ENCODE measurements at regions not wholly inside any gene's neighbourhood (a gene's known extent, or its start where the extent isn't known, plus 50 kb on each side); places are given as distances from the start of the nearest gene placed in this dataset.
"Not testable (repeated sequence)": the region's sequence is repeated elsewhere in the genome, so short reads cannot be mapped to it uniquely, and the experiment has no call there.

DNA sequence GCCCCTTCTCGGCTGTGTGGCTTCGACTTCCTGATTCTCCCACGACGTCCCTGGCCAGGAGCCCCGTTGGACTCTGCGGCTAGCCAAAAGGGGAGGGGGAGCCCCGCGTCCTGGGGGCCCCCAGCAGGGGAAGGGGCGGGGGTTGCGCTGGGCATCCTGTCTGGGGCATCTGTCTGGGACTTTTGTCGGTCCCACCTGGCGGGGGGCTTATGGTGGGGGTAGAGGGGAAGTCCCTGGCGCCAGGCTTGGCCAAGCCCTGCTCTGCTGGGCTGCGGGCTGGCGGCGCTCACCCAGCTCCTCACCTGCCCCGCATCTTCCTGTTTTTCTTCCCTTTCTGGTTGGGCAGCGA lies 142.7 kb upstream of the EEF2KMT start:
- H3K36me3 ChIP-seq (ENCODE audit: control insufficient read depth in 3 of 3, insufficient read depth in 2 of 3, low read depth in 1 of 3, low read length in 3 of 3); H3K4me3 ChIP-seq (ENCODE audit: low read depth in 1 of 3, low read length in 3 of 3); DNase-seq; FAIRE-seq; H3K27me3 ChIP-seq (ENCODE audit: control insufficient read depth in 3 of 3, insufficient read depth in 3 of 3, low read length in 3 of 3); H3K27ac ChIP-seq (ENCODE audit: low read depth in 1 of 3, low read length in 2 of 3); H3K9me3 ChIP-seq (ENCODE audit: control insufficient read depth in 2 of 2, insufficient read depth in 1 of 2, low read depth in 1 of 2, low read length in 1 of 2); H3K4me1 ChIP-seq (ENCODE audit: control insufficient read depth in 3 of 3, insufficient read depth in 2 of 3, low read depth in 1 of 3, low read length in 2 of 3): not testable (repeated sequence)
- 1 to 10% (median 4%) methylated on average over 4 to 15 of the region's 18 CpGs for WGBS, 3 donors

- DNase-seq, result peak; percentile 11 to 52
- H3K4me1 ChIP-seq (ENCODE audit: control insufficient read depth in 3 of 3, insufficient read depth in 2 of 3, low read depth in 1 of 3, low read length in 2 of 3); H3K9me3 ChIP-seq (ENCODE audit: control insufficient read depth in 2 of 2, insufficient read depth in 1 of 2, low read depth in 1 of 2, low read length in 1 of 2); H3K27ac ChIP-seq (ENCODE audit: low read depth in 1 of 3, low read length in 2 of 3); FAIRE-seq; H3K27me3 ChIP-seq (ENCODE audit: control insufficient read depth in 3 of 3, insufficient read depth in 3 of 3, low read length in 3 of 3); H3K36me3 ChIP-seq (ENCODE audit: control insufficient read depth in 3 of 3, insufficient read depth in 2 of 3, low read depth in 1 of 3, low read length in 3 of 3): not testable (repeated sequence)
- 1 to 5% (median 2%) methylated on average over 10 to 86 of the region's 89 CpGs for WGBS, 3 donors
- peak overlapping the region in 1 of 3 donors; percentile 11 for H3K4me3 ChIP-seq (ENCODE audit: low read depth in 1 of 3, low read length in 3 of 3)
These were observed 142.1 kb upstream of the EEF2KMT start for GRCh38 chr16:5239472-5240277.

- no peak overlapping the region for H3K4me3 ChIP-seq (ENCODE audit: low read depth in 1 of 3, low read length in 3 of 3)
- H3K9me3 ChIP-seq (ENCODE audit: control insufficient read depth in 2 of 2, insufficient read depth in 1 of 2, low read depth in 1 of 2, low read length in 1 of 2), result no peaks in the 10 kb centered on the region
- 81 to 87% (median 85%) methylated on average over 8 of the region's 8 CpGs for WGBS, 3 donors
- H3K27ac ChIP-seq (ENCODE audit: low read depth in 1 of 3, low read length in 2 of 3), result no peak overlapping the region
- DNase-seq (no peak), FAIRE-seq (no peak)
- H3K27me3 ChIP-seq (ENCODE audit: control insufficient read depth in 3 of 3, insufficient read depth in 3 of 3, low read length in 3 of 3), result peaks cover 0 to 7% (median 2%) of the 10 kb centered on the region in 3 donors
- no peaks in the 10 kb centered on the region for H3K4me1 ChIP-seq (ENCODE audit: control insufficient read depth in 3 of 3, insufficient read depth in 2 of 3, low read depth in 1 of 3, low read length in 2 of 3)
- H3K36me3 ChIP-seq (ENCODE audit: control insufficient read depth in 3 of 3, insufficient read depth in 2 of 3, low read depth in 1 of 3, low read length in 3 of 3), result no peaks in the 10 kb centered on the region
These were observed 137.5 kb upstream of the EEF2KMT start for GRCh38 chr16:5235119-5235518.

DNA sequence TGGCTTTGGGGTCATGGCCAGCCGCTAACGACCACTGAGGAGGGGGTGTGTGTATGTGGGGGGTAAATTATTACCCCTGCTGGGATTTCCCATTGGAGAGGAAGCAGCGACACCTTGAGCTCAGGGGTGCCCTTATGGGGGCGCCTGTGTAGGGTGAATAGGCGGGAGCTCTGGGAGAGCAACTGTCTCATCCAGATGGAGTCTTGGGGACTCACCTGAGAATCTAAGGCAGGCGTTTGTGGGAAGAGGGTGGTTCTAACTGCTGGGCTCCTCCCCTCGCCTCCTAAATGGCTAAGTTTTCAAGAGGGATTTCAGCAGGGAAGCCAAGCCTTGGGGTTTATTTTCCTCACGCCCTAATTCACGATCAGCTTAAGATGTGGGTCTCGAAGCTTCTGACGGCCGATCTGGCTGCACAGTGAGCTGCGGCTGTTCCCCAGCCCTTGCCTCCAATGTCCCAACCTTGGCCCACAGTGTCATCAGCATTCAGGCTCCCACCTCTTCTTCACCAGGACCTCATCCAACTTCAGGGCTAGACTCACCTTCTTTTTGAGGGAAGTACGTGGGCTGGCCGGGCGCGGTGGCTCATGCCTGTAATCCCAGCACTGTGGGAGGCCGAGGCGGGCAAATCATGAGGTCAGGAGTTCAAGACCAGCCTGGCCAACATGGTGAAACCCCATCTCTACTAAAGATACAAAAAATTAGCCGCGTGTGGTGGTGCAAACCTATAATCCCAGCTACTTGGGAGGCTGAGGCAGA lies 136.9 kb upstream of the EEF2KMT start:
- FAIRE-seq (no peak), DNase-seq (no peak)
- Histone ChIP-seq H3K27me3 (ENCODE audit: control insufficient read depth in 3 of 3, insufficient read depth in 3 of 3, low read length in 3 of 3) (peaks cover 0 to 7% (median 2%) of the 10 kb centered on the region in 3 donors), H3K4me1 (ENCODE audit: control insufficient read depth in 3 of 3, insufficient read depth in 2 of 3, low read depth in 1 of 3, low read length in 2 of 3) (no peaks in the 10 kb centered on the region), H3K4me3 (ENCODE audit: low read depth in 1 of 3, low read length in 3 of 3) (no peak overlapping the region), H3K36me3 (ENCODE audit: control insufficient read depth in 3 of 3, insufficient read depth in 2 of 3, low read depth in 1 of 3, low read length in 3 of 3) (no peaks in the 10 kb centered on the region), H3K27ac (ENCODE audit: low read depth in 1 of 3, low read length in 2 of 3) (no peak overlapping the region), H3K9me3 (ENCODE audit: control insufficient read depth in 2 of 2, insufficient read depth in 1 of 2, low read depth in 1 of 2, low read length in 1 of 2) (no peaks in the 10 kb centered on the region)
- 76 to 80% (median 78%) methylated on average over 21 of the region's 21 CpGs for WGBS, 3 donors

- no peaks in the 10 kb centered on the region for H3K36me3 ChIP-seq (ENCODE audit: control insufficient read depth in 3 of 3, insufficient read depth in 2 of 3, low read depth in 1 of 3, low read length in 3 of 3)
- no peak overlapping the region for H3K4me3 ChIP-seq (ENCODE audit: low read depth in 1 of 3, low read length in 3 of 3)
- WGBS, 3 donors, result 67 to 77% (median 75%) methylated on average over 5 of the region's 5 CpGs
- no peaks in the 10 kb centered on the region for H3K4me1 ChIP-seq (ENCODE audit: control insufficient read depth in 3 of 3, insufficient read depth in 2 of 3, low read depth in 1 of 3, low read length in 2 of 3)
- H3K27me3 ChIP-seq (ENCODE audit: control insufficient read depth in 3 of 3, insufficient read depth in 3 of 3, low read length in 3 of 3), result peaks cover 0 to 4% (median 0%) of the 10 kb centered on the region in 3 donors
- FAIRE-seq (no peak), DNase-seq (no peak)
- no peaks in the 10 kb centered on the region for H3K9me3 ChIP-seq (ENCODE audit: control insufficient read depth in 2 of 2, insufficient read depth in 1 of 2, low read depth in 1 of 2, low read length in 1 of 2)
- H3K27ac ChIP-seq (ENCODE audit: low read depth in 1 of 3, low read length in 2 of 3), result no peak overlapping the region
These were observed 133.7 kb upstream of the EEF2KMT start for GRCh38 chr16:5231246-5231759.

DNA sequence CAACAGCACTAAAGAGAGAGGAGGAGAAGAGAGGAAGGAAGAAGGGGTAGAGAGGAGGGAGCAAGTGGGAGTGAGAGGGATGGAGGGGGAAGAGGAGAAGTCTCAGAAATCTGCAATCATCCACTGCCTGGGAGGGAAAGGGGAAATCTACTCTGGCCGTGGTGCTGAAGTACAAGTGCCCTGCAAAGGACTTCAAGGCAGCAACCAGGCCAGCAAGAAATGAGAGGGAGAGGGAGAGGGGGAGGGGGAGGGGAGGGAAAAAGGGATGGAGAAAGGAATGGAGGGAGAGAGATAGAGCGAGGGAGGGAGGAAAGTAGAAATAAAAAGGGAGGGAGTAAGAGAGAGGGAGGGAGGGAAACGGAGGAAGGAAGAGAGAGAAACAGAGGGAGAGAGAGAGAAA lies 130.8 kb upstream of the EEF2KMT start:
- Histone ChIP-seq H3K4me1 (ENCODE audit: control insufficient read depth in 3 of 3, insufficient read depth in 2 of 3, low read depth in 1 of 3, low read length in 2 of 3) (no peaks in the 10 kb centered on the region), H3K9me3 (ENCODE audit: control insufficient read depth in 2 of 2, insufficient read depth in 1 of 2, low read depth in 1 of 2, low read length in 1 of 2) (no peaks in the 10 kb centered on the region), H3K27me3 (ENCODE audit: control insufficient read depth in 3 of 3, insufficient read depth in 3 of 3, low read length in 3 of 3) (no peaks in the 10 kb centered on the region), H3K4me3 (ENCODE audit: low read depth in 1 of 3, low read length in 3 of 3) (no peak overlapping the region), H3K36me3 (ENCODE audit: control insufficient read depth in 3 of 3, insufficient read depth in 2 of 3, low read depth in 1 of 3, low read length in 3 of 3) (no peaks in the 10 kb centered on the region), H3K27ac (ENCODE audit: low read depth in 1 of 3, low read length in 2 of 3) (no peak overlapping the region)
- 14 to 24% (median 17%) methylated on average over 3 of the region's 3 CpGs for WGBS, 3 donors
- FAIRE-seq, result no peak
- DNase-seq, result no peak

- Histone ChIP-seq H3K27me3 (ENCODE audit: control insufficient read depth in 3 of 3, insufficient read depth in 3 of 3, low read length in 3 of 3) (no peaks in the 10 kb centered on the region), H3K4me3 (ENCODE audit: low read depth in 1 of 3, low read length in 3 of 3) (no peak overlapping the region), H3K9me3 (ENCODE audit: control insufficient read depth in 2 of 2, insufficient read depth in 1 of 2, low read depth in 1 of 2, low read length in 1 of 2) (no peaks in the 10 kb centered on the region), H3K36me3 (ENCODE audit: control insufficient read depth in 3 of 3, insufficient read depth in 2 of 3, low read depth in 1 of 3, low read length in 3 of 3) (no peaks in the 10 kb centered on the region), H3K27ac (ENCODE audit: low read depth in 1 of 3, low read length in 2 of 3) (no peak overlapping the region), H3K4me1 (ENCODE audit: control insufficient read depth in 3 of 3, insufficient read depth in 2 of 3, low read depth in 1 of 3, low read length in 2 of 3) (no peaks in the 10 kb centered on the region)
- 50 to 65% (median 64%) methylated on average over 10 of the region's 10 CpGs for WGBS, 3 donors
- FAIRE-seq (no peak), DNase-seq (no peak)
These were observed 128.5 kb upstream of the EEF2KMT start for GRCh38 chr16:5225931-5226655.

DNA sequence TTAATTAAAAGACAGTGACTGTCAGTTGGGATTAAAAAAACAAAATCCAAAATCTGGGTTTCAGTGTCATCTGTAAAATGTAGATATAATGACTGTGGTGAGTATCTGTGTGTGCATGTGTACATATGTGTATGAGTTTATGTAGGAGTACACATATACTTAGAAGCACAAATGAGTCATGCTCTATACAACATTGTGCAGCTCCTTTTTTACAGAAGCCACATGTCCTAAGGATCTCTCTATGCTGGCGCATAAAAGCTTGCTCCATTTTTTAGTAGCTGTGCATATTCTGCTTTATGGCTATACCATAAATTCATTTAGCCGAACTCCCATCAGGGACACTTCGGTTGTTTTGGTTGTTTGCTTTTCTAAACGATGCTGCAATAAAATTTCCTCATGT lies 125.2 kb upstream of the EEF2KMT start:
- WGBS, 3 donors, result 23 to 66% (median 40%) methylated on average over 4 of the region's 4 CpGs
- Histone ChIP-seq H3K9me3 (ENCODE audit: control insufficient read depth in 2 of 2, insufficient read depth in 1 of 2, low read depth in 1 of 2, low read length in 1 of 2) (no peaks in the 10 kb centered on the region), H3K4me3 (ENCODE audit: low read depth in 1 of 3, low read length in 3 of 3) (no peak overlapping the region), H3K36me3 (ENCODE audit: control insufficient read depth in 3 of 3, insufficient read depth in 2 of 3, low read depth in 1 of 3, low read length in 3 of 3) (no peaks in the 10 kb centered on the region), H3K4me1 (ENCODE audit: control insufficient read depth in 3 of 3, insufficient read depth in 2 of 3, low read depth in 1 of 3, low read length in 2 of 3) (no peaks in the 10 kb centered on the region), H3K27ac (ENCODE audit: low read depth in 1 of 3, low read length in 2 of 3) (no peak overlapping the region), H3K27me3 (ENCODE audit: control insufficient read depth in 3 of 3, insufficient read depth in 3 of 3, low read length in 3 of 3) (no peaks in the 10 kb centered on the region)
- DNase-seq, result no peak
- no peak for FAIRE-seq

Measured in small intestine (tissue), 7 donors.